Lower leg skin (tissue), 4 donors: ENCODE measurements at regions not wholly inside any gene's neighbourhood (a gene's known extent, or its start where the extent isn't known, plus 50 kb on each side); places are given as distances from the start of the nearest gene placed in this dataset.

Source experiments
- DNase-seq, 2 donors: peaks; one replicate each; pipeline ENCODE4 v3.0.0-alpha.2; 2019; ENCODE audit warnings: low spot score in 2 of 2
- H3K4me3 ChIP-seq: fragments of 200-600 bp; sonication (generic); 2 replicates; pipeline ENCODE4 v1.5.1; 2017; ENCODE audit warnings: mild to moderate bottlenecking, low read depth; ENCODE audit not compliant: poor library complexity, severe bottlenecking
- POLR2A ChIP-seq, 2 donors: fragments of 450-650 bp; IDR thresholded peaks; one replicate each; pipeline ENCODE4 v1.6.1; 2016 to 2017; ENCODE audit warnings: antibody characterized with exemption in 2 of 2, mild to moderate bottlenecking in 1 of 2, moderate library complexity in 1 of 2
- WGBS, 2 donors: methylation state at CpG; one replicate each; pipeline ENCODE4 v1.1.5; 2018; 5-methylcytosine and 5-hydroxymethylcytosine counted together
- intact Hi-C: fragments of 100-400 bp; cut with DNase I; formaldehyde crosslinking; loops from one replicate; pipeline ENCODE4 v1.15.0; 2023; ENCODE audit warnings: low total_unique reads
- TF ChIP-seq, protein P1 (sequence below), 3 donors: fragments of 450-650 bp; IDR thresholded peaks; one replicate each; pipeline ENCODE4 v1.5.1; 2016; ENCODE audit warnings: antibody characterized with exemption in 3 of 3, mild to moderate bottlenecking in 3 of 3, moderate library complexity in 2 of 3

DNA sequence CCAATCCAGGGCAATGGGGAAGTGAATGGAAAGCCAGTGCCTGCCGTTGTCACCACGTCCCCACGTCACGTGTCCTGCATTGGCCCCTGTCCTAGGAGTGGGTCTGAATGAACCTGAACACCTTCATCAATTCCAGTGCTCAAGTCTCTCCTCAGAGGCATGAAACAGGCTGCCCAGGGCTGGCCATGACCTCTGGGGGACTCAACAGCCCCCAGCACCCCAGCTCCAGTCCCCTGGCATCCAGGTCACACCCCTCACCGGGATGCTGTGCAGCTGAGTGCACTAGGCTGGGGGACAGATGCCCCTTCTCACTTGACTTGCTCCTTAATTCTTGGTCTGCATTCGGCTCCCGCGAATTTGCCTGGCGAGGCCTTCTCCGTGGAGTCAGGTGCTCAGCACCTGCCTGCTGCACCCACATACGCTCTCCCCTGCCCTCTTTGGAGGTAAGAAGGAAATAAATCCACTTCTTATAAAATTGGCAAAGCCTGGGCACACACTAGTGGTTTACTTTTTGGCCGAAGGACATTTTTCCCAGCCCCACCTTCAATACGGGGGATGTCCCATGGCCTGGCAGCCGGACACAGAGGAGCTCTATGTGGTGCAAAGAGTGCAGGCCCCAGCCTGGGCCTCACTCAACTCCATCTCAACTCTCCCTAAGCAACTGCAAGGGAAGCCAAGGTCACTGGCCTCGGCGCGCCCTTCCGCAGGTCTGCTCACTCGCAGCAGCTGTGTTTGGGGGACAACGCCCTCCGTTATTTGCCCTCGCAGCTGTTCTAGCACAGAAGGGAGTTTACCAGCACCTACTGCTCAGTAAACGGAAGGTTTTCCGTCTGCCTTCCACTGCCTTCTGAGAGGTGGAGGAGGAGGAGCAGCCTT lies 77.6 kb upstream of the SHH start:
- 93% methylated on average over 23 to 24 of the region's 24 CpGs for WGBS, 2 donors
- no peak for DNase-seq
- H3K4me3 ChIP-seq = no peak overlapping the region
- intact Hi-C loops = no loop called here
- TF ChIP-seq, protein P1, sequence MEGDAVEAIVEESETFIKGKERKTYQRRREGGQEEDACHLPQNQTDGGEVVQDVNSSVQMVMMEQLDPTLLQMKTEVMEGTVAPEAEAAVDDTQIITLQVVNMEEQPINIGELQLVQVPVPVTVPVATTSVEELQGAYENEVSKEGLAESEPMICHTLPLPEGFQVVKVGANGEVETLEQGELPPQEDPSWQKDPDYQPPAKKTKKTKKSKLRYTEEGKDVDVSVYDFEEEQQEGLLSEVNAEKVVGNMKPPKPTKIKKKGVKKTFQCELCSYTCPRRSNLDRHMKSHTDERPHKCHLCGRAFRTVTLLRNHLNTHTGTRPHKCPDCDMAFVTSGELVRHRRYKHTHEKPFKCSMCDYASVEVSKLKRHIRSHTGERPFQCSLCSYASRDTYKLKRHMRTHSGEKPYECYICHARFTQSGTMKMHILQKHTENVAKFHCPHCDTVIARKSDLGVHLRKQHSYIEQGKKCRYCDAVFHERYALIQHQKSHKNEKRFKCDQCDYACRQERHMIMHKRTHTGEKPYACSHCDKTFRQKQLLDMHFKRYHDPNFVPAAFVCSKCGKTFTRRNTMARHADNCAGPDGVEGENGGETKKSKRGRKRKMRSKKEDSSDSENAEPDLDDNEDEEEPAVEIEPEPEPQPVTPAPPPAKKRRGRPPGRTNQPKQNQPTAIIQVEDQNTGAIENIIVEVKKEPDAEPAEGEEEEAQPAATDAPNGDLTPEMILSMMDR (IDR thresholded peaks at IDR 0.05) = no peak

DNA sequence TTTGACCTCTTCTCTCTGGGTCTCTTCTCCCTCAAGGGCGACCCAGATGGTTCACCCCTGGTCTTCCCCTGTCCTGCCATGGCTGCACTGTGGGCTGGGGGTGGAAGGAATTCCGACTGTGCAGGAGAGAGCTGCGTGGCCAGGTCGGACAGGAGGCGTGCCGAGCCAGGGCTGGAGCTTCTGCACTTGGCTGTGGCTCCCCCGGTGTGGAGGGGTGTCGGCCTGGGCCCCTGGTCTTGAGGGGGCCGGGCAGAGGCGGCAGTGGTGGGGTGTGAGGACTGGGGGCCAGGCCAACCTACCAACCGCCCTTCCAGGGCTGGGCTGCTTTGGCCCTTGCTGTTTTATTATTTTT lies 74.9 kb upstream of the SHH start:
- intact Hi-C loops = no loop called here
- no peak for TF ChIP-seq POLR2A (IDR thresholded peaks at IDR 0.05)
- TF ChIP-seq, protein P1 (IDR thresholded peaks at IDR 0.05) = no peak
- no peak overlapping the region for H3K4me3 ChIP-seq
- no peak for DNase-seq
- WGBS, 2 donors = 86 to 87% methylated on average over 11 of the region's 11 CpGs

DNA sequence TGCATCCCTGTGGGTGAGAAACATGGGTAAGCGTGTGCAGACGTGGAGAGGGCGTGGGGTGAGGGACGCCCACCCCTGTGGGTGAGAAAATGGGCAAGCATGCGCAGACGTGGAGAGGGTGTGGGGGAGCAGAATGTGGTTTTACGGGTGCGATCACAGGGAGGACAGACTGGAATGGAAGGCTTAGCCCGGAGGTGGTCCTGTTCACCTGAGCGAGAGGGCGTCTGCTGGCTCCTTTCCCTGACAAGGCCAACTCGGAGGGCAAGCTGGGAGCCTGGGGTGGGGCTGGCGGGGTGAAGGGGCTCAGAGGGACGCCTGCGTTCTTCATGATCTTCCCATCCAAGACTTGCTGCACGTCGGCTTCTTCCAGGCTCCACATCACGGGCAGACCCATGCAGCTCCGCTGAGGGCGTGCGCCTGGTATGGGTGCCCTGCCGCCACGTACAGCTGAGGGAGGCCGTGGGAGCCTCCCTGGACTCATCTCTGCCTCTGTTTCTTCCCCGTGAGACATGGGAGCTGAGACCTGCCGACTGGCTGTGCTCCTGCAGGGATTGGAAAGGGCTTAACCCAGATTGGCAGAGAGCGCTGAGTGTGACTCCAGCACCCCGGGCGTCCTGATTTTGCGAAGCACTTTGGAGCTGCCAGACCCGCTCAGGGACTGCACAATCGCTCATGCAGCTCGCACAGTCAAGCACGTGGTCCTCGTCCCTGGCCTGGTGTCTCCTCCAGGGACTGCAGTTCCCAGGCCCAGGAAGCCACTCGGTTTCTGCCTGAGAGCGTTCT lies 74.3 kb upstream of the SHH start:
- 81 to 85% methylated on average over 37 of the region's 37 CpGs for WGBS, 2 donors
- intact Hi-C loops = no loop called here
- no peak overlapping the region for H3K4me3 ChIP-seq
- TF ChIP-seq POLR2A (IDR thresholded peaks at IDR 0.05) = no peak
- TF ChIP-seq, protein P1 (IDR thresholded peaks at IDR 0.05) = no peak
- peak in 1 of 2 donors; percentile 77 for DNase-seq

DNA sequence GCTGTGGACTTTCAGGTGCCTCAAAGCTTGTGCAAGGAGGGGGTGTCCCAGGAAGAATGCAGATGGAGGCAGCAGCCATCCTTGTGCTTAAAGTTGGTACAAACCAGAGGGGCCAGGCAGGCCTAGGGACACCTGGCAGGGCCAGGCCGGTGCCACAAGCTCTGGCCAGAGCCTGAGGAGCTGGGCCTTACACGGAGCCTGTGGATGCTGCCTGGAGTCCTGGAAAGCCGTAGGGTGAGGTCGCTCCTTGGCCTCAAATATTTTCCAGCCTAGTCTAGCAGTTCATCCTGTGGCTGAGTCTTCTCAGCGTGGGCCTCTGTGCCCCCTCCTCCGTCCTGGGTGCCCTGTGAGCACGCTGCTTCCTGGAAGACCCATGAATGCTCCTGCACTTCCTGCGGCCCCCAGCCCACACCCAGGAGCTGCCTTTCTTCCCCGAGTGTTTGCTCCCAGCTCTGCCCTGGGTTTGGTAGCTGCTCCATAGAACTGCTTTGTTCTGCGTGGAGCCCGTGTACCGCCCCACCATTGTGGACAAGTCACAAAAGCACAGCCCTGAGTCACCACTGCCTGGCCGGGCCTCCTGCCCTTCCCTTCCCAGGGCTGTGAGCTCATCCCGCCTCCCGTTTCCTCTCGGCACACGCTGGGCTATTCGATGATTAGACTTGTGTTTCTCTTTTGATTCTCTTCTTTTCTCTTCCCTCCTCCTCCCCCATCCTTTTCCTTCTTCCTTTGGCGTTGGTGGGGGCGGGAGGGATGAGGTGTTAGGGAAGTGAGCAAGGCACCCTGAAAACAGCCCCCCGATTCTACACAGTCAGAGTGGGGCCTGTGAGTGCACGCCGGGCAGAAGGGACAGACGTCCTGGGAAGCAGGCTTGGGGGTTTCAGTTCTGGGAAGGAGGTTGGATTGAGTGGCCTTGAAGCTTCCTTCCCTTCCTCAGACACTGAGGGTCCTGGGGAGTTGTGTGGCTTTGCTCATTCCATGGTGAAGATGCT lies 73.2 kb upstream of the SHH start:
- 60 to 61% methylated on average over 23 to 24 of the region's 24 CpGs for WGBS, 2 donors
- H3K4me3 ChIP-seq = no peak overlapping the region
- DNase-seq = peak in 1 of 2 donors; percentile 78
- TF ChIP-seq, protein P1 (IDR thresholded peaks at IDR 0.05) = no peak
- no peak for TF ChIP-seq POLR2A (IDR thresholded peaks at IDR 0.05)
- intact Hi-C loops = no loop called here
